ENCODE measurements at regions not wholly inside any gene's neighbourhood (a gene's known extent, or its start where the extent isn't known, plus 50 kb on each side); places are given as distances from the start of the nearest gene placed in this dataset.

DNA sequence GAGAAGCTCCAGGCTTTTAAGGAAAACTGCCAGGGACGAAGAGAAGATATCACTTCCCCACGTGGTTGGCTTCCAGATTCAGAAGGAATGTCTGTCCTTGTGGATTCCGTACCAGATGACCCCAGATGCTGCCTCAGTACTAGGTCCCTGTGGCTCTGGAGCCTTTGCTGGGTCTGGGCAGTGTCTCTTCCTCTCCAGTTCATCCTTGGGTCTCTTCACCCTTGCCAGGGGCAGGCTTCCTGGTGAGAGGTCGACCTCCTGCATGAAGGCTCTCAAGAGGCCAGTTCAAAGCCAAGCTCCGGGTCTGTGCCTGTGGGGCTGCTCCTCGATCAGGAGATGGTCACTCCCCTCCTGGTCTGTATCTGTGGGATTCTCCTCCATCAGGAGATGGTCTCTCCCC is 74.7 kb upstream of the B3GAT1 start:
- TF ChIP-seq RARB (CRISPR knock-in tag; IDR thresholded peaks at IDR 0.05), result no peak
- TF ChIP-seq, protein P1, sequence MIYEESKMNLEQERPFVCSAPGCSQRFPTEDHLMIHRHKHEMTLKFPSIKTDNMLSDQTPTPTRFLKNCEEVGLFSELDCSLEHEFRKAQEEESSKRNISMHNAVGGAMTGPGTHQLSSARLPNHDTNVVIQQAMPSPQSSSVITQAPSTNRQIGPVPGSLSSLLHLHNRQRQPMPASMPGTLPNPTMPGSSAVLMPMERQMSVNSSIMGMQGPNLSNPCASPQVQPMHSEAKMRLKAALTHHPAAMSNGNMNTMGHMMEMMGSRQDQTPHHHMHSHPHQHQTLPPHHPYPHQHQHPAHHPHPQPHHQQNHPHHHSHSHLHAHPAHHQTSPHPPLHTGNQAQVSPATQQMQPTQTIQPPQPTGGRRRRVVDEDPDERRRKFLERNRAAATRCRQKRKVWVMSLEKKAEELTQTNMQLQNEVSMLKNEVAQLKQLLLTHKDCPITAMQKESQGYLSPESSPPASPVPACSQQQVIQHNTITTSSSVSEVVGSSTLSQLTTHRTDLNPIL (CRISPR knock-in tag; IDR thresholded peaks at IDR 0.05; ENCODE audit: low read depth), result no peak
